HG02973 (cell line): ENCODE measurements at regions not wholly inside any gene's neighbourhood (a gene's known extent, or its start where the extent isn't known, plus 50 kb on each side); places are given as distances from the start of the nearest gene placed in this dataset.

ENCODE experiments used
- ATAC-seq: cut with Tn5 transposase; IDR thresholded peaks from one replicate; pipeline ENCODE4 v1.9.1; 2021; ENCODE audit warnings: moderate library complexity; ENCODE audit not compliant: unreplicated experiment

GRCh38 chr3:81439108-81439507, 322.3 kb downstream of the GBE1 start:
- ATAC-seq = no peak

- no peak for ATAC-seq
These were observed 323.8 kb downstream of the GBE1 start for GRCh38 chr3:81437683-81438082.

GRCh38 chr3:81436182-81436581, 325.3 kb downstream of the GBE1 start:
- ATAC-seq = no peak

- ATAC-seq = no peak
These were observed 326.4 kb downstream of the GBE1 start for GRCh38 chr3:81435050-81435449.

DNA sequence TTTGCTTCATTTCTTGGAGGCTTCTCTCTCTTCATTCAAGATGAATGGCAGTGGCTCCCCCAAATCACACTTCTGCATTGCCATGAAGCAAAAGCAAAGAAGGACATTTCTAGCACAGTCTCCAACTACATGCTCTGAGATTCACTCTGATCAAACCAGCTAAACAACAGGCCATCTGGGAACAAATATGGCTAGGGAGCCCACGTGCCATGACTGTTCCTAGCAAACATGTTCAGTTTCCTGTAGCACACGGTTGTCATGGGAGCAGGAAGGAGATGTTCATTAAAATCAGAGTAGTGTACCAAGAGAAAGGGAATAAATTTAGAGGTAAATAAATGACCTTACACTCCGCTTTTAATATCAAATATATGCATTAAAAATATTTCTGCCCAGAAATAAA, 327.3 kb downstream of the GBE1 start:
- no peak for ATAC-seq

DNA sequence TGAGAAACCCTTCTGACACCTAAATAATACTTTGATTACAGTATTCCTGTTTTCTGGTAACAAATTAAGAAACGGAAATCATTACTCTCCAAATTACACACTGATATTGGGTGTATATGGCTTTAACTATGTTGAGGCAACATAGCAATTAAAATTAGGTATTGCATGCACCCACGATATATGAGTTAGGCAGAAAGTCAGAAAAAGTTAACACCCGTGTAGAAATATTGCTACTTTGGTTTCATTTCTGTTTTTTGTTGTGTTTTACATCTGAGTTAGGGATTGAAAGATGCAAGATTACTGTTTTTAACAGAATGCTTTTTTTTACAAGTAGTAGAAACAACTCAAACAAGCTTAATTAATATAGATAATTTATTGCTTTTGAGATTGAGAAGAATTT, 327.8 kb downstream of the GBE1 start:
- no peak for ATAC-seq

GRCh38 chr3:81432456-81432855, 329.0 kb downstream of the GBE1 start:
- no peak for ATAC-seq

DNA sequence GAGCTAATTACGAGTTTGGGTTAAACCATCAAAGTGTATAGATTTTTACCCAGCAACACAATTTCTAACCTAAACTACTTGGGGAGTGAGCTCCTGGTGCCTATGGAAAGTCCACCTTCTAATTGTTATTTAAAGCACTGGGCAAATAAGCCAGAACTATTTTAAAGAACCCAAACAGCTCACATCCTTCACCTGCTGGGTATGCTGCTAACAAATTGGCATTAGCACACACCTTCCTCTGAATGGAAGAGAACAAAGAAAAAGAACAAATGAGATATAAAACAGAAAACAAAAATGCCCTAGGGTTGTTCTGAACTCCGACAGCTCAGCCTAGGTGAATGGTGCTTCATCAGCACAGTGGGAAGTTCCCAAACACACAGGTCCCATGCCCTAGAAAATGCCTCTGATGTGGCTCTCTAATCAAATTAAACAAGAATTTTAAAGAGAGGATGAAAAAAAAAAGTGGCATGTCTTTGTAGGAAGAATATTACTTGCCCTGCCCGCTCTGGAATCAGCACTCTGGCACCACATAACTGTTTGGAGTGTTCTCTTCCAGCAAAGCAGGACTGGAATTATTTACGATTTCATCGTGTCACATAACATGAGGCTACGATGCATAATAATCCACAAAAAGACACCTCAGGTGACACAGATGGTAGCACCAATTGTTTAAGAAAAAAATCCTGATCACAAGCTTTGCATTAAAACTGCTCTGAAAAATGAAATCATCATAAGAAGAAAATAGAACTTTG, 334.4 kb downstream of the GBE1 start:
- no peak for ATAC-seq

DNA sequence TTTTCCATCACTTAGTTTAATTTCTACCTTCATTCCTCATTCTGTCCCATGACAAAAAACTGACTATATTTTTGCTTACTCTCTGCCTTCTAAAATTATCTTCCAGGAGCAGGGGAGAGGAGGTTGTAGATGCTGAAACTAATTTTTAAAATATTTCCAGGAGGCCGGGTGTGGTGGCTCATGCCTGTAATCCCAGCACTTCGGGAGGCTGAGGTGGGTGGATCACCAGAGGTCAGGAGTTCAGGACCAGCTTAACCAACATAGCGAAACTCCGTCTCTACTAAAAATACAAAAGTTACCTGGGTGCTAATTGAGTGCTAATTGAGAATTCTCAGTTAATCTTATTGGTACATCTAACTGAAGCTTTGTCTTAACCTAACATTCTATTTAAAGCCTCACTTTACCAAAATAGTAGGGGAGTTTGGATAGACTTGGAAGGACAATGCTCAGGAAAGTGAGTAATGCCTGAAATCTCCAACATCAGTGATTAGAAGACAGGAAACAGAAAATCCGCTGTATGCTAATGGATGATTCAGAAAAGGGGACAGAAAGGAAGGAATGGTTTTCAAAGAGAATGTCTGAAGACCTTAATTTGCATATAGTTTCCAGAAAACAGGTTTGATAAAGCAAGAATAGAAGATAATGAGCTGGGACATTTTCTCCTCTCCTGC, 336.1 kb downstream of the GBE1 start:
- no peak for ATAC-seq

DNA sequence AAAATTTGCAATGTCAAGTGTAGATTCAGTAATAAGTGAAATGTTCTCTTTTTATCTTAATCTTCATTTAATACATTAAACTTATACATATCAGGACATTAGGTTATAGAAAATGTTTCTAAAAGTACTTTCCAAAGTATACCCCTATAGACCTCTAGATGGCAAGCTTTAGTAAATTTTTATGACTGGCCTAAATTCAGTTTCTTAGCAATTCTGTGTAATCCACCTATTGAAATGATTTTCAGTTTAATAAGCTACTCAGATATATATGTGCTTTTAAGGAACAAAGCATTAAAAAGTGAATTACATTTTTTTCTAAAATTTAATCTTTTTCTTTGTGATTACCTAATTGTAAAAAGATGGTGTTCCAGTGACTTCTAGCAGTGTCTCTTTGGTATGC, 342.2 kb downstream of the GBE1 start:
- ATAC-seq = no peak

- no peak for ATAC-seq
These were observed 344.6 kb downstream of the GBE1 start for GRCh38 chr3:81416812-81417211.

GRCh38 chr3:81406318-81406717, 355.1 kb downstream of the GBE1 start:
- ATAC-seq = no peak

- ATAC-seq = no peak
These were observed 365.5 kb downstream of the GBE1 start for GRCh38 chr3:81395739-81396513.

GRCh38 chr3:81394651-81395524, 366.6 kb downstream of the GBE1 start:
- ATAC-seq = no peak

GRCh38 chr3:81393251-81393650, 368.2 kb downstream of the GBE1 start:
- no peak for ATAC-seq

GRCh38 chr3:81390796-81391195, 370.6 kb downstream of the GBE1 start:
- no peak for ATAC-seq

- ATAC-seq = no peak
These were observed 373.3 kb downstream of the GBE1 start for GRCh38 chr3:81388191-81388590.

- no peak for ATAC-seq
These were observed 379.0 kb downstream of the GBE1 start for GRCh38 chr3:81382470-81382869.

GRCh38 chr3:81380234-81380633, 381.2 kb downstream of the GBE1 start:
- no peak for ATAC-seq

DNA sequence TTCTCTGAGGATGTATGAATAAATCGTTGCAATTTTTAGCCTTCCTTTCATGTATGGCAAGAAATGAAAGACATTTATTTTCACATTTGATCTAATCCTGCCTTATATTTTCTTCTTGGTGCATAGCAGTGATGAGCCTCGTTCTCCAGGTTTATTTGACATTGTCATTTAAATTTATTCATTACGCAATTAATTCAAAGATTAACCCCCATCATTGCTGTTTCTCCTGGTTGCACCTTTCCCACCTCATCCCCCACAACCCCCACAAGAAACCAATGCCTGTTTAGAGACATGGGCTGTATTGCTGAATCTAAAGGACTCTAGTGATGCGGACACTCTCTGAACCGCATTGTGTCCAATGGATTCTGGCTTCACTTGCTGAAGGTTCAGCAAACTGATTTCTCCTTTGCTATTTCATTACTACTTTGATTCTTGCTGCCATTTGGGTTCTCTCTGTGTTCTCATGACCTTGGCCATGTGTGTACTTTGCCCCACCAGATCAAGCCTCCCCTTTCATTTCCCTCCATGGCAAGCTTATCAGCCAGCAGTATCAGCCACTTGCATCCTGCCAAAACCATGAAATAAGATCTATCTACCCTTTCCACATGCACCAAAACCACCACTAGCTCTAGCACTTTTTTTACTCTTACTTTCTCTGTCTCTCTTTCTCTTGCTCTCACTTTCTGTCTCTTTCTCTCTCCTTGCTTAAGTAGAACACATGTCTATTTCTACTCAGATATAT, 382.7 kb downstream of the GBE1 start:
- ATAC-seq = no peak
